CD4-positive, CD25-positive, alpha-beta regulatory T cell (primary cell): ENCODE measurements at regions not wholly inside any gene's neighbourhood (a gene's known extent, or its start where the extent isn't known, plus 50 kb on each side); places are given as distances from the start of the nearest gene placed in this dataset.

ENCODE experiments used
- ATAC-seq, 2 donors: fragments of 150-1000 bp; cut with Tn5 transposase; one replicate each; pipeline ENCODE4 v1.10.0; 2021; ENCODE audit warnings: low read depth in 2 of 2, moderate number of reproducible peaks in 2 of 2, moderate library complexity in 1 of 2
- DNase-seq, 3 donors: peaks; one replicate each; pipeline versions ENCODE4 v3.0.0 to v3.0.0-alpha.2; 2012 to 2022; ENCODE audit warnings: mixed read lengths in 1 of 3
- H3K27ac ChIP-seq: one replicate; pipeline ENCODE4 v1.7.0; 2013; ENCODE audit warnings: mild to moderate bottlenecking, low read length; ENCODE audit not compliant: insufficient read depth, poor library complexity, severe bottlenecking
- H3K27me3 ChIP-seq: one replicate; pipeline ENCODE4 v1.7.0; 2013; ENCODE audit warnings: low read length; ENCODE audit not compliant: control insufficient read depth, insufficient read depth
- H3K36me3 ChIP-seq: one replicate; pipeline ENCODE4 v1.7.0; 2013; ENCODE audit warnings: mild to moderate bottlenecking, low read length, moderate library complexity; ENCODE audit not compliant: control insufficient read depth, insufficient read depth
- H3K4me1 ChIP-seq: 2 replicates; pipeline ENCODE4 v1.7.0; 2013; ENCODE audit warnings: mild to moderate bottlenecking, low read length; ENCODE audit not compliant: insufficient read depth, control insufficient read depth, poor library complexity, severe bottlenecking
- H3K4me3 ChIP-seq: one replicate; pipeline ENCODE4 v1.7.0; 2013; ENCODE audit warnings: low read depth, mild to moderate bottlenecking, low read length, moderate library complexity
- H3K9me3 ChIP-seq, 2 experiments: 1 replicate in 1 of 2; 2 replicates in 1 of 2; pipeline ENCODE4 v1.7.0; 2013; ENCODE audit warnings: low read length in 2 of 2, mild to moderate bottlenecking in 1 of 2, moderate library complexity in 1 of 2; ENCODE audit not compliant: control insufficient read depth in 2 of 2
- H3K27ac Mint-ChIP-seq, 3 donors: one replicate each; pipeline ENCODE4 v1.8.0; 2020 to 2022; ENCODE audit warnings: mild to moderate bottlenecking in 3 of 3, mixed read lengths in 3 of 3, moderate library complexity in 2 of 3
- H3K27me3 Mint-ChIP-seq: one replicate; pipeline ENCODE4 v1.8.0; 2022; ENCODE audit warnings: mild to moderate bottlenecking, mixed read lengths
- H3K36me3 Mint-ChIP-seq: one replicate; pipeline ENCODE4 v1.8.0; 2020; ENCODE audit warnings: mixed read lengths
- H3K4me1 Mint-ChIP-seq, 4 donors: one replicate each; pipeline ENCODE4 v1.8.0; 2020 to 2022; ENCODE audit warnings: mixed read lengths in 4 of 4, mild to moderate bottlenecking in 1 of 4
- H3K4me3 Mint-ChIP-seq, 4 donors: one replicate each; pipeline ENCODE4 v1.8.0; 2020 to 2022; ENCODE audit warnings: mild to moderate bottlenecking in 4 of 4, mixed read lengths in 4 of 4, moderate library complexity in 3 of 4
- H3K9me3 Mint-ChIP-seq, 7 donors: one replicate each; pipeline ENCODE4 v1.8.0; 2020 to 2022; ENCODE audit warnings: mixed read lengths in 7 of 7, mild to moderate bottlenecking in 3 of 7, moderate library complexity in 2 of 7

- H3K27me3 Mint-ChIP-seq: no peaks in the 10 kb centered on the region
Observed at GRCh38 chr1:232179896-232180778, 449.8 kb downstream of the SIPA1L2 start.

GRCh38 chr1:232178191-232178590 lies 451.7 kb downstream of the SIPA1L2 start:
- Histone ChIP-seq H3K36me3 (no peaks in the 10 kb centered on the region), H3K27me3 (peaks cover 9% of the 10 kb centered on the region), H3K4me1 (no peaks in the 10 kb centered on the region), H3K4me3 (no peak overlapping the region), H3K27ac (no peak overlapping the region), H3K9me3 (peaks cover 0 to 2% of the 10 kb centered on the region in 2 experiments)
- ATAC-seq (no peak), DNase-seq (no peak)
- H3K27ac Mint-ChIP-seq: no peak overlapping the region
- H3K27me3 Mint-ChIP-seq: peaks cover 8% of the 10 kb centered on the region
- H3K9me3 Mint-ChIP-seq: peaks cover 0 to 2% (median 0%) of the 10 kb centered on the region in 7 donors
- H3K36me3 Mint-ChIP-seq: no peaks in the 10 kb centered on the region
- no peaks in the 10 kb centered on the region for H3K4me1 Mint-ChIP-seq
- H3K4me3 Mint-ChIP-seq: no peak overlapping the region

More at GRCh38 chr1:232179896-232180778, 449.8 kb downstream of the SIPA1L2 start:
- no peak overlapping the region for H3K27ac ChIP-seq
- DNase-seq (no peak), ATAC-seq (no peak)
- H3K36me3 ChIP-seq: no peaks in the 10 kb centered on the region
- H3K36me3 Mint-ChIP-seq: no peaks in the 10 kb centered on the region
- H3K4me3 ChIP-seq: no peak overlapping the region
- no peak overlapping the region for H3K4me3 Mint-ChIP-seq
- H3K4me1 Mint-ChIP-seq: no peaks in the 10 kb centered on the region
- H3K9me3 ChIP-seq: no peaks in the 10 kb centered on the region
- peaks cover 0 to 2% (median 0%) of the 10 kb centered on the region in 7 donors for H3K9me3 Mint-ChIP-seq
- no peaks in the 10 kb centered on the region for H3K4me1 ChIP-seq
- H3K27me3 ChIP-seq: peaks cover 9% of the 10 kb centered on the region
- no peak overlapping the region for H3K27ac Mint-ChIP-seq

- H3K4me1 Mint-ChIP-seq: no peaks in the 10 kb centered on the region
- no peak for ATAC-seq
- H3K36me3 Mint-ChIP-seq: no peaks in the 10 kb centered on the region
Observed at GRCh38 chr1:232177438-232177837, 452.5 kb downstream of the SIPA1L2 start.

GRCh38 chr1:232176222-232176621 lies 453.7 kb downstream of the SIPA1L2 start:
- H3K27ac ChIP-seq: no peak overlapping the region
- DNase-seq (no peak), ATAC-seq (no peak)
- peaks cover 0 to 2% of the 10 kb centered on the region in 2 experiments for H3K9me3 ChIP-seq
- H3K4me1 Mint-ChIP-seq: no peaks in the 10 kb centered on the region
- no peaks in the 10 kb centered on the region for H3K4me1 ChIP-seq
- H3K36me3 Mint-ChIP-seq: no peaks in the 10 kb centered on the region
- H3K36me3 ChIP-seq: no peaks in the 10 kb centered on the region
- peaks cover 8% of the 10 kb centered on the region for H3K27me3 Mint-ChIP-seq
- H3K4me3 Mint-ChIP-seq: no peak overlapping the region
- H3K27ac Mint-ChIP-seq: no peak overlapping the region
- peaks cover 9% of the 10 kb centered on the region for H3K27me3 ChIP-seq
- H3K9me3 Mint-ChIP-seq: peaks cover 0 to 3% (median 0%) of the 10 kb centered on the region in 7 donors
- H3K4me3 ChIP-seq: no peak overlapping the region

More at GRCh38 chr1:232177438-232177837, 452.5 kb downstream of the SIPA1L2 start:
- H3K4me1 ChIP-seq: no peaks in the 10 kb centered on the region
- H3K4me3 ChIP-seq: no peak overlapping the region
- no peak overlapping the region for H3K4me3 Mint-ChIP-seq
- H3K36me3 ChIP-seq: no peaks in the 10 kb centered on the region
- peaks cover 0 to 2% (median 0%) of the 10 kb centered on the region in 7 donors for H3K9me3 Mint-ChIP-seq
- H3K27me3 ChIP-seq: peaks cover 9% of the 10 kb centered on the region
- no peak overlapping the region for H3K27ac ChIP-seq
- H3K27ac Mint-ChIP-seq: no peak overlapping the region
- peaks cover 0 to 2% of the 10 kb centered on the region in 2 experiments for H3K9me3 ChIP-seq
- DNase-seq: no peak
- H3K27me3 Mint-ChIP-seq: peaks cover 8% of the 10 kb centered on the region

GRCh38 chr1:232174306-232174705 lies 455.6 kb downstream of the SIPA1L2 start:
- peaks cover 4% of the 10 kb centered on the region for H3K27me3 ChIP-seq
- no peaks in the 10 kb centered on the region for H3K4me1 ChIP-seq
- Mint-ChIP-seq H3K4me1 (no peaks in the 10 kb centered on the region), H3K9me3 (peaks cover 0 to 5% (median 1%) of the 10 kb centered on the region in 7 donors), H3K36me3 (no peaks in the 10 kb centered on the region), H3K27ac (no peak overlapping the region), H3K27me3 (peaks cover 14% of the 10 kb centered on the region), H3K4me3 (no peak overlapping the region)
- ATAC-seq: no peak
- H3K9me3 ChIP-seq: peaks cover 0 to 2% of the 10 kb centered on the region in 2 experiments
- DNase-seq: no peak
- H3K4me3 ChIP-seq: no peak overlapping the region
- H3K27ac ChIP-seq: no peak overlapping the region
- H3K36me3 ChIP-seq: no peaks in the 10 kb centered on the region

DNA sequence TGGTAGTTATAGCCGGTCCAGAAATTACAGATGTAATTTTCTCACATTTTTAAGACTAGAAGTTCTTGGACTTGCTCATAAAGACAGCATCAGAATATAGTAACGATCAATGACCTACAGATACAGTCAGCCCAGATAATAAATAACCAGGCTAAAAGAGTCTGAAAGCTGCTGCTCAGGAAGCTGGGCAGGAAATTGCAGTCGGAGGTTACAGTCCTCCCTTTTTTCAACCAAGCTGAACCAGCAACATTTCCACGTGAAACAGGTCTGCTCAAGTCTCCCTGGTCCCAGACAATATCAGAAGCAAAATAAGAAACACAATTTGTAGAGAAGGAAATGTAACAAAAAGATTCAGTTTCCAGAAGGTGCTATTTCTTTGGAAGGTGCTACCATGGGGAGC lies 457.4 kb downstream of the SIPA1L2 start:
- H3K4me1 Mint-ChIP-seq: no peaks in the 10 kb centered on the region
- peaks cover 0 to 3% (median 0%) of the 10 kb centered on the region in 7 donors for H3K9me3 Mint-ChIP-seq
- no peak overlapping the region for H3K4me3 Mint-ChIP-seq
- no peaks in the 10 kb centered on the region for H3K36me3 Mint-ChIP-seq
- no peak overlapping the region for H3K27ac Mint-ChIP-seq
- DNase-seq (no peak), ATAC-seq (no peak)
- H3K27me3 Mint-ChIP-seq: peaks cover 14% of the 10 kb centered on the region
- Histone ChIP-seq H3K4me3 (no peak overlapping the region), H3K36me3 (no peaks in the 10 kb centered on the region), H3K9me3 (peaks cover 0 to 2% of the 10 kb centered on the region in 2 experiments), H3K27me3 (no peaks in the 10 kb centered on the region), H3K27ac (no peak overlapping the region), H3K4me1 (no peaks in the 10 kb centered on the region)

- no peaks in the 10 kb centered on the region for H3K4me1 Mint-ChIP-seq
- ATAC-seq (no peak), DNase-seq (no peak)
- peaks cover 14% of the 10 kb centered on the region for H3K27me3 Mint-ChIP-seq
- H3K36me3 Mint-ChIP-seq: no peaks in the 10 kb centered on the region
- H3K9me3 Mint-ChIP-seq: peaks cover 0 to 3% (median 0%) of the 10 kb centered on the region in 7 donors
- no peak overlapping the region for H3K27ac Mint-ChIP-seq
- Histone ChIP-seq H3K27ac (no peak overlapping the region), H3K27me3 (no peaks in the 10 kb centered on the region), H3K4me3 (no peak overlapping the region), H3K4me1 (no peaks in the 10 kb centered on the region), H3K36me3 (no peaks in the 10 kb centered on the region), H3K9me3 (peaks cover 0 to 2% of the 10 kb centered on the region in 2 experiments)
- H3K4me3 Mint-ChIP-seq: no peak overlapping the region
Observed at GRCh38 chr1:232170909-232171308, 459.0 kb downstream of the SIPA1L2 start.

DNA sequence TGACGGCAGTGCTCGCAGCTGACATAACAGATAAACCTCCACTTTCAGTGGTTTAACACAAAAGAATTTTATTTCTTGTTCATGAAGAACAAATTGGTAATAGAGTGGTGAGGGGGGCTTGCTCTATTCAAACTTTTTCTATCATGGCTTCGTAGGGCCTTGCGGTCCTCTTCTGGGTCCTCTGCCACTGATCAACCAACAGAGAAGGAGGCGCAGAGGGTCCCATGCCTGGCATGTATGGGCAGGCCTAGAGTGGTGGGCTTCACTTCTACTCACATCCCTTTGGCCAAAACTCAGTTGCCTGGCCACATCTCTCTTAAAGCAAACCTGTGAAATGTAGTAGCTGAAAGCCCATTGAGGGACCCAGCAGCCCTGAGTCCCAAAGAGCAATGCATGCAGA lies 460.5 kb downstream of the SIPA1L2 start:
- Mint-ChIP-seq H3K27ac (no peak overlapping the region), H3K4me1 (no peaks in the 10 kb centered on the region), H3K27me3 (peaks cover 9% of the 10 kb centered on the region), H3K4me3 (no peak overlapping the region), H3K36me3 (no peaks in the 10 kb centered on the region), H3K9me3 (peaks cover 0 to 6% (median 1%) of the 10 kb centered on the region in 7 donors)
- Histone ChIP-seq H3K9me3 (peaks cover 0 to 2% of the 10 kb centered on the region in 2 experiments), H3K27ac (no peak overlapping the region), H3K27me3 (no peaks in the 10 kb centered on the region), H3K4me3 (no peak overlapping the region), H3K36me3 (no peaks in the 10 kb centered on the region), H3K4me1 (no peaks in the 10 kb centered on the region)
- DNase-seq (no peak), ATAC-seq (no peak)
